Middle frontal gyrus (tissue), 1 donor: ENCODE measurements at regions not wholly inside any gene's neighbourhood (a gene's known extent, or its start where the extent isn't known, plus 50 kb on each side); places are given as distances from the start of the nearest gene placed in this dataset.
"Not testable (repeated sequence)": the region's sequence is repeated elsewhere in the genome, so short reads cannot be mapped to it uniquely, and the experiment has no call there.

Experiments
- DNase-seq: peaks from one replicate; pipeline ENCODE4 v3.0.0-alpha.2; 2015; ENCODE audit warnings: low spot score; ENCODE audit errors: extremely low spot score

DNA sequence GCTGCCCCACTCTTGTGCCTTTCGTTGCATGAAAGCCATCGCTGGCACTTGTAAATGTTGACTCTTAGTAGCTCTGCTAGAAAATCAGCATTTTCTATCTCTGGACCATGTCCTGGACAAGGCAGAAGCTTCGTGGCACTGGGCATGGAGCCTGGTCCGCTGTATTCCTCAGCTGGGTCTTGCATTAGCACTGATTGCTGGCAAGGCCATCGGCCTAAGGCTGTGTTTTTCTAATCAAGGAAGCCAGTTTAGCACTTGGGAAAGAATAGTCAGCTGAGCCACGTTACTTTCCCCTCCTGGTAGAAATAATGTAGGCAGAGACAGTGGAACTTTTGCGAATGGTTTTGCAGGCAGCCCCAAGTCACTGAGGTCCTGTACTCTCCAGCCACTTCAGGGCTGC is 180.2 kb upstream of the EOLA2 start:
- DNase-seq = no peak

DNA sequence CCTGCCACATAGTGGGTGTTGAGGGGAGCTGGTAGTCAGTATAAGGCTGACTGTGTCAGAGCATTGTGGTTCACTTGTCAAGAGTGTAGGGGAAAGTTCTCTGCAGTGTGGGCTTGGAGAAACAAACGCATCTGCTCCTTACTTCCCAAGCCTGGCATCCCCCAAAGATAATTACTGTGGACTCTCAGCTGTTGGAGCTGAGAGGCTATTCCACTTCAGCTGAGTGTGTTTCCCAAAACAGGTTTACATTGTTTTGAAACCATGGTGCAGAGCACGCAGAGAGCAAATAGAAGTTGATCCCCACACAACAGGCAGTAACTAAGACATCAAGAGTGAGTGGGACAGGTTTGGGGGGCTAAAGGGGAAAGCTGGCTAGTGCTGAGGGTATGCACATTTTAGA is 181.0 kb upstream of the EOLA2 start:
- DNase-seq = no peak

DNA sequence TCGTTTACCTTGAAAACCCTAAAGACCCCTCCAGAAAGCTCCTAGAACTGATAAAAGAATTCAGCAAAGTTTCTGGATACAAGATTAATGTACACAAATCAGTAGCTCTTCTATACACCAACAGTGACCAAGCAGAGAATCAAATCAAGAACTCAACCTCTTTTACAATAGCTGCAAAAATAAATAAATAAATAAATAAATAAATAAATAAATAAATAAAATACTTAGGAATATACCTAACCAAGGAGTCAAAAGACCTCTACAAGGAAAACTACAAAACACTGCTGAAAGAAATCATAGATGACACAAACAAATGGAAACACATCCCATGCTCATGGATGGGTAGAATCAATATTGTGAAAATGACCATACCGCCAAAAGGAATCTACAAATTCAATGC is 186.8 kb upstream of the EOLA2 start:
- not testable (repeated sequence) for DNase-seq

DNA sequence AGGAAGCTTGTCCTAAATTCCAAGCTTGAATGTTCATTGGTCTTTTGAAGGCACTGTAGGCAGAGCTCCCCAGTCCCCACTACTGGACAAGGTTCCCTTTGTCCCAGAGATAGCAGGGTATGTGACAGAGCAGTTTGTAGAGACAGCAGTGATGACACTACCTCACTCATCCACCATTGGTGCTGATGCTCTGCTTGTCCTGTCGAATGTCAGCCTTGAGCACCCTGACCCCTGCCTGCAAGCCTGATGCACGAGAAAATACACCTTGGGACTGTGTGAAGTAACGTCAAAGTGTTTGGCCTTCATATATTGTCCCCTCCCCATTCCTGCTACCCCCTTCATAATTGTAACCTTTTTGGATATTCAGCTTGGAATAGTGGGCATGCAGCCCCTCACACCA is 188.9 kb upstream of the EOLA2 start:
- DNase-seq = no peak

DNA sequence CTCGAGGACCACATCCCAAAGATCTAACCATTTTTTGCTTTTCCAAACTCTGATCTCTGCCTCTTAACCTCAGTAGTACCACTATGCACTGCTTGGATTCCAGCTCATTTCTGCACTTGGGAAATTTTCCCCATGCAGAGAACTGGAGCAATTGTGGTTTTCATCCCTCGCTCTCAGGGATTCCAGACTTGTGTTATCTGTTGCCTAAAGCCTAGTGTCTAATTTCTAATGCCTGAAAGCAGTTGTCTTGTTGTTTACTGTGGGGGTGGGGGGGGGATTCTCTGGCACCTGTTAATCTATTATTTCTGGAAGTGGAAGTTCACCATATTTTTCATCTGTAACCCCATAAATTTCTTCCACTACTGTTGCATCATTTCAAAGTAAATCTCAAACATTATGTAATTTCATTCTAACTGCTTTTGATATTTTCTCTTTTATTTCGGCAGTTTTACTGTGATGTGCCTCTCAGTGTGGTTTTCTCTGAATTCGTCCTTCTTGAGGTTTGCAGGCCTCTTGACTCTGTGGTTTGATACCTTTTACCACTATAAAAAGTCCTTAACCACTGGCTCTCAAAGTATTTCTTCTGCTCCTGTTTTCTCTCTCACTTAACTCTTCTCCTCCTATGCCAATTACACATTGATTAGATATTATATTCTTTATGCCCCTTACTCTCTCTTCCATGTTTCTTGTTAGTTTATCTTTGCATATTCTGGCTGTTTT is 205.6 kb upstream of the EOLA2 start:
- no peak for DNase-seq

DNA sequence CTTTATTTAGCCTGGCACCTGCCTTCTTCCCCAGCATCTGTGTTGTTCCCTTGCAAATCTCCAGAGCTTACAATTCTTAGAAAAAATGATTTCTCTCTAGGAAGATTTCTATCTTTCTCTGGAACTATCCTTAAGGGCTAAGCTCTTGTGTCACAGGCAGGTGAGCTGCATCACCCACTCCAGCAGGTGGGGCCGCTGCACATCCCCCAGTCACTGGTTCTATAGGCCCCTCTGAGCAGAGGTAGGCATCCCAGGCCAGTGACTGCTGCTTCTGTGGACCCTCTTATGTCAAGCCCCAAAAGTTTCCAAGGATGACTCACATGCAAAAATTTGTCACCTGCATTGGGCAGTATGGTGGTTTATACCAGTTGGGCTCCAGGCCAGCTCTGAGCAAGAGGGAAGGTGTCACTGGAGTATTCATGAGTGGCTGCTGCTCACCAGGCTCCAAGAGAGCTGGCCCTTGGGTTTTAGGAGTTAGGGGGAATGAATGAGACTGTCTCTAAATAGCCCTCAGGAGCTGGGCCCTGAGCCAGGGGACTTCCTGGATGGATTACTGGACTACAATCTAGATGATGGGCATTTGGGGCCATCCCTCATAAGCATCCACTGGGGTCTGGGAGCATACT is 208.1 kb upstream of the EOLA2 start:
- DNase-seq = no peak

DNA sequence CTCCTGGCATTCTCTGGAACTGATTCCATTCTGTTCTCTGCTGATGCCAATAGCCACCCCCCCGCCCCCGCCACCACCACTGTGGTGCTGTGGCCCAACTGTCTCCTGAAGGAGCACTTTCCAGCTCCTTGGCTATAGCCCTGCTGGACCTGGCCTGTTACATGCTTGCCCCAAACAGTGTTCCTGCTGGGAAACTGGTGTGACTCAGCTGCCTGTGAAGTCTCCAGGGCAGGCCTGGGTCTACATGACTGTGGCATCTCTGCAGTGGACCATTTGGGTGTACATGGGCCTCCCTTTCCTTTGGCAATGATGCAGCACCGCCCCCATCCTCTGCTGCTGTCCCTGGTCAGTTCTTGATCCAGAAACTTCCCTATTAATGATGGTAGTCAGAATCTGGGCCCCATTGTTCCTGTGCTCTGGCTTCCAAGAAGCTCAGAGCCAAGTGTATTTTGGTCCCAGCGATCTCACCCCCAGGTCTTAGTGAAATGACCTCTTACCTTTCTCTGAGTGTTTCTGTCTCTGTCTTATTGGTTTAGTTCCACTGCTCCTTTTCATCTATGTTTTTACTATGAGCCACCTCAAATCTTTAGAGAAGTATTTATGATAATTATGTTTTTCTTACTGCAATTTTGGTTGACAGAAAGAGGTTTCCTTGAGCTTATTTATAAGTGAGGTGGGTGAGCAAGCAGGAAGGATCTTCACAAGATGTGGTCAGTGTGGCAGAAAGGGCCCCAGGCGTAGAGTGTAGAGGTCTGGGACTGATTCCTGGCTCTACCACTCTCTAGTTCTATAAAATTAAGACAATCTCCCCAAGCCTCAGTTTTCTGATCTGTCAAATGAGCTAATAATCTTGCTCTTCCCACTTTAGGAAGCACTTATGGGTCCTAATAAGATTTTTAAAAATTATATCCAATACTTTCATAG is 210.7 kb upstream of the EOLA2 start:
- DNase-seq = no peak

DNA sequence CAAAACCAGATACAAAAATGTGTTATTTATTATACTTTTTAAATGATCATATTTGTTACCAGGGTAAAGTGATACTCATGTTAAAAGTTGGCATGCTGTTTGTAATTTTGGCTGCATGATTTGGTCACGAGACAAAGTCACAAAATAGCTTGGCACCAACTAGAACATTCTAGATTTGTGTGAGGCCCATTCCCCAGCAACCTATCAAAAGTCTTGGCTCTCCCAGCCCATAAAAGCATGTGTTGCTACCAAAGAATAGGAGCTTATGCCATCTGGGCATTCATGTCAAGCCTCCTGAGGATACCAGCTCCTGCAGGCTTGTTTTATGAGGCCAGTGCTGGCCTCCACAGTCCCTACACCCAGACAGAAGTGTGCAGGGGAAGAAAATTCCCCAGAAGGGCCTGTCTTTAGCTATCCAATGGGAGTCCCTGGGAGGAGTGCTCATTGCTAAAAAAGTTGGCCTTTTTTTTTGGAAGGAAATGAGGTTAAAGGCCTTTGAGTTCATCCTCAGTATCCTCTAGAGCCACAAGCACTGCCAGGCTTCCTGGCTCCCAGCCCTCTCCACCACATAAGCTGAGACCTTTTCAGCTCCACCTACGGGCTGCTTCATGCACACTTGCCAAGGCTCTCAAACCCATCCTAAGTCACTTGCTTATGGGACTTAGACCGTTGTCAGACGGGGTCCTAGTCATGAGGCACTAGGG is 211.9 kb upstream of the EOLA2 start:
- DNase-seq = no peak

DNA sequence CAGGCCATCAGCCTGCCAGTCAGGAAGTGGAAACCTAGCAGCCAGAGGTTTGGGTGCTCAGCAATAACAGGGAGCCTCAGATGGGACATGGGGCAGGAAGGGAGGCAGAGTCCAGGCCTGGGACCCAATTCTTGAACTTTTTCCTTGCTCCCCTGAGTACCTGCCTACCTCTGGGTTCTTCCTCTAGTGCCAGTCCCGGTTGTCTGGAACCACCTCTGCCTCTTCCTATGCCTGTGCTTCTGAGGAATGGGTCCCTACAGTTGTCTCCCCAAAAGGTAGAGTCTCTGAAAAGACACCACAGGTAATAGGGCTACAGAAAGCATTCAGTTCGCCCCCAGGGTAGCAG is 212.4 kb upstream of the MAMLD1 start:
- no peak for DNase-seq

DNA sequence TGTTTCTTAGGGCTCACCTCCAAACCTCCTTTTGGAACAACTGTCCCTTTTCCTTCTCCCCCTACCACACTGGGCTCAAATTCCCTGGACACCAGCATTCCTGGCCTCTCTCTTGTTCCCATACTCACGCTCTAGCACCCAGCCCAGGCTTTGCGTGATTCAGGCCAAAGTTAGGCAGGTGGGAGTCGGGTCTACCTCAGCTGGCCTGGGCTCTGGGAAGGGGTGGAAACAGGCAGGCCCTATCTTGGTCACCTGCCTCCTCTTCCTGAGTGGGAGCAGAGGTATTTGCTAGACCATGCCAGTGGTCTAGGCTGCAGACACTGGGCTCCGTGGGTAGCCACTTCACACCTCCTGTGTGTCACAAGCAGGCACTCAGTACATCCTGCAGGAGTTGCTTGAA is 211.1 kb upstream of the MAMLD1 start:
- DNase-seq = no peak

DNA sequence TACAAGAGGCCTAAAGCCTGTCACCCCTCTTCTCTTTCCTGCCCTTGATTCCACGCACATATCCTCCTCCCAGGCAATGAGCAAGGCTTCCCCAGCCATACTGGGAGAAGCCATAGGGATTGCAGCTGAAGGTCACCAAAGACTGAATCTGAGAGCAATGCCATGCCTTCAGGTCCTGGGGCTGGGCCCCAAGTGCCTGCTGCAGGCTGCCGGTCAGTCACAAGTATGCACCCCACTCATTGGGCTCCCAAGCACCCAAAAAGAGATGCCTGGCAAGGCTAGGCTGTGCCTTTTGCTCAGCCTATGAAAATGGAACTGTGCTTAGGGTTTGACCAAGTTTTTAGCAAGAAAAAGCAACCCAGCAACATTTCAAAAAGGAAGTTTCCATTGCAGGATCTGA is 210.6 kb upstream of the MAMLD1 start:
- DNase-seq = no peak

DNA sequence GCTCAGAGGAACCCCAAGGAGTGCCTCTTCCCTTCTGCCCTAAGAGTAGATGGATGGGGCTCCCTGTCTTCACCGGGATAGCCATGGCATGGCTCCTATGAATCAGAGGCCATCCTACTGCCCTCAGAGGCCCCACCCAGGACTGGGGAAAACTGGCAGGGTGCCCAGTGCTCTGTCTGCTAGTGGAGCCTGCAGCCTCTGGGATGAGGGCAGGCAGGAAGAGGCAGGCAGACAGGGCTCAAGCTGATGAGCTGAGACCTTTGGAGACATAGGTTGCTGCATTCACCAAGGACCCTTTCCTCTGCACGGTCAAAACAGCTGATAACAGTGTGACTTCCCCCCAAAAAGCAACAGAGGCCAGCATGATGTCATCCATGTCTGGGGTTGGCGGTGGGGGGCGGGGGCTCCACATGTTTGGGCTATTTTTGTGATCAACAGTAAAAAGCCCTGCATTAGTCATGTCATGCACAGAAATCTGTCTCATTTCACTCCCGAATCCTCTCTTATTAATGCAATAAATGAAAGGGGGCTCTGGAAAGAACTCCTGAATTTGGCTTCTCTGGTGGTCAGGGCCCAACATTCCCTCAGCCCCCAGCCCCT is 207.6 kb upstream of the MAMLD1 start:
- no peak for DNase-seq

DNA sequence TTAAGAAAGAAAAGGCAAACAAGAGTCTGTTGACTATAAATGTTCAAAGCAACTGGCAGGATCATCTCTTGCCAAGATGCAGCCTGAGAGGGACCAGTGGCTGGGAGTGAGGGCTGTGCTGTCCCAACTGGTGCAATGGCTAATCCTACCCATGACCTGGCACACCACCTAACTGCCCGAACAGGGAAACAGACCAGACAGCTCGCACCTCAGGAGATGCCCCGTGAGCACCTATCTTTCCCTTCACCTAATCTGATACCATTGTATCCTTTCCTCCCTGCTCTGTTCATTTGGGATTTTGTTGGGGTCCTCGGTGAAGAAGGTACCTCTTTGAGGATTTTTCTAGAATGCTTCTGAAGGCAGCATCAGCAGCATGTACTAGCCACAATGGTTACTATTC is 206.5 kb upstream of the MAMLD1 start:
- DNase-seq = no peak

DNA sequence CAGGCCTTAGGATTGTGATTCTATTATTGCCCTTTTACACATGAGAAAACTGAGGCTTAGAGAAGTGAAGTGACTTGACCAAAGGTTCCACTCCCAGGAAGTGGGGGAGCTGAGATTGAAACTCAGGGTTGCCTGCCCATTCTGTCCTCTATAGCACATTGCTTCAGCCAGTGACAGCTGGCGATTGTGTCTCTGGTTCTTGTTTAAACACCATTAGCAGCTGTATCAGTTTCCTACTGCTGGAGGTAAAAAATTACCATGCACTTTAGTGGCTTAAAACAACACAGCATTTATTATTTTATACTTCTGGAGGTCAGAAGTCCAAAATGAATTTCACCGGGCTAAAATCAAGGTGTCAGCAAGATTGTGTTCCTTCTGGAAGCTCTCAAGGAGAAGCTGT is 205.8 kb upstream of the MAMLD1 start:
- no peak for DNase-seq

DNA sequence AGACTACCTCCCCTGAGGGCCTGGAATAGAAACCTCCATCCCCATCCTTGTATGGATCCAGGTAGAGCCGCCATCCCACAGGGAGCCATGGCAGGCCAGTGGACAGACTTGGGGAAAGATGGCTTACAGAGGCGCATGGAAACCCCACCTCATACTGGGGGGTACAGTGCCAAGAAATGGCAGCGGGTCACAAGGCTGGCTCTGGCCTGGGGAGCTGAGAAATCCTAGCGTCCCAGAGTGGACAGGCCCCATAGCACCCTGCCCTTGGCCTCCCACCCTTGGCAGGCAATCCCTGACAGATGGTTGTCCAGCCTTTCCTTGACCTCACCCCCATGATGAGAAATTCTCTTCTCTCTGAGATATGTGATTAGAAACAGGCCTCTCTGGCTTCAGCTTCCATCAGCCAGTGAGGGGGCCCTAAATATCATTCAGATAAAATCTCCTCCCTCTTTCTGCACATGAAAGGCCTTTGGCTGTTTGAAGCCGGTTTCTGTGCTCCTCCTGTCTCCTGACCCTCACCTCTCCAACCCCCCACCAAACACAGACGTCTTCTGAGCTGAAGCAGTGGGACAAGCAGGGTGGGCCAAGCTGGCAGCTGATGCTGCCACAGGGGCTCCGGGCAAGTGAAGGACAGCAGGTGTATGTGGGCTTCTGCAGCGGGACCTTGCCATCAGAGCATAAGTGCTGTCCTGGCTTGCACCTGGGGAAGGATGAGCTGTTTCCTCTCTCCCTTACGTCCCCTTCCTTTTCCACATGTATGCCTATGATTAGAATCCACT is 204.4 kb upstream of the MAMLD1 start:
- no peak for DNase-seq

DNA sequence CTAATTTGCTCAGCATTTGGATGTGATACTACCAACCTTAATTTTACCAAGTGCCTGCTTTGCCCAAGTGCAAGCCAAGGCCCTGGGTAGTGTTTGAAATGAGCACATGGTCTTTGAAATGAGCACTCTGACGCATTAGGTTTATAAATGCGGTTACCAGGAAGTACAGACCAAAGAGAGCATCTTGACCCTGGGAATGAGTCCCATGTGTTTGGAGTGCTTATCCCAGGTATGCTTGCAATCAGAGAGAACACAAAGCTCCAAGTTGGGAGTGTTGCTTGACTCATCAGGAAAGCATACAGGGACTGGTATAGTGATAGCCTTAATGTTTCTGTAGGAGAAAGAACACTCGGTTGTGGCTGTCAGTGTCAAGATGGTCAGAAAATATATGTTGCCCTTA is 203.6 kb upstream of the MAMLD1 start:
- no peak for DNase-seq

DNA sequence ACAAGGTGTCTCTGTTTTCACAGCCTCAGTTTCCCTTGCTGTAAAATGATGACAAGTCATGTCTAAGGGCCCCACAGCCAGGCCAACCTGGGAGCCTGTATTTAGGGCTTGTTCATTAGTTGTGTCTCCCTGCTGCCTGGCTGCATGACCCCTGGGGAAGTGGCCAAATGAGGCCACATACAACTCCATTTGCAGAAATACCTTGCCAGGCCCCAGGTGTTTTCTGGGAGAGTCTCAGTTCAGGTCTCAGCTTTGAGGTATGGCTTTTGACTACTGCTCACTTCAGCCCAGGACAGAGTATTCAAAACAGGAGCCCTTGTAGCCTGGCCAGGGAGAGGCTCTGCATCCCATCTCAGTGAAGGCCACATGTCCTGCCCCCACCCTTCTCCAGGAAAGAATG is 202.5 kb upstream of the MAMLD1 start:
- no peak for DNase-seq

DNA sequence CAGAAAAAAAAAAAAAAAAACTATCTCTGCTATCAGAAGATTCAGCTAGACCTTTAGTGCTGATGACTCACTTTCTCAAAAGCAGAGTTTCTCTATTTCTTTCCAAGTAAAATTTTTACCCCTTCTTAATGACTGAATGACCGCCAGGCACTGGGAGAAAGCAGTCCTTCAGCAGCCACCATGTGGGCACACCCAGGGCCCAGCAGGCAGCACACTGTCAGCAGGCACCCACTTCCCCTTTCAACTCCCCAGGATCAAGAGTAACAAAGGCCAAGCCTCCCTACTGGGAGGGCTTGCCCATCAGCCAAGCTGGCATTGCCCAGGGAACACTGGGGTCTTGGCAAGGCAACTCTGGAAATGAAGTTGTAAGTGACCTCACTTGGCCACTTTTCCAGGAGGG is 201.9 kb upstream of the MAMLD1 start:
- no peak for DNase-seq

DNA sequence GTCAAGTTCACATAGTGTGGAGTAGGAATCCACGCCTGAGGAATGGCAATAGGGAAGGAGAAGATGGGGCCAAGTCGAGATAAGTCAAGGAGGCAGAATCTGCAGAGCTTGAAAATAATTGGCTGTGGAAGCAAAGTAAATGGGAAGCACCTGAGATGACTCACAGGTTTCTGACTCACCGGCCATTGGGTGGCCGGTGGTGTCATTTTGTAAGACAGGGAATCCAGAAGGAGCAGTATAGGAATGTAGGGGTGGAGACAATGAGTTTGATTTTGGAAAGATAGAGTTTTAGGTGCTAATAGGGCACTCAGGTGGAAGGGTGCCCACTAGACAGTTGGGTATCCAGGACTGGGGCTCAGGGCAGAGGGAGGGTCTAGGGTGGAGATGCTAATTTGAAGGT is 201.0 kb upstream of the MAMLD1 start:
- DNase-seq = no peak

DNA sequence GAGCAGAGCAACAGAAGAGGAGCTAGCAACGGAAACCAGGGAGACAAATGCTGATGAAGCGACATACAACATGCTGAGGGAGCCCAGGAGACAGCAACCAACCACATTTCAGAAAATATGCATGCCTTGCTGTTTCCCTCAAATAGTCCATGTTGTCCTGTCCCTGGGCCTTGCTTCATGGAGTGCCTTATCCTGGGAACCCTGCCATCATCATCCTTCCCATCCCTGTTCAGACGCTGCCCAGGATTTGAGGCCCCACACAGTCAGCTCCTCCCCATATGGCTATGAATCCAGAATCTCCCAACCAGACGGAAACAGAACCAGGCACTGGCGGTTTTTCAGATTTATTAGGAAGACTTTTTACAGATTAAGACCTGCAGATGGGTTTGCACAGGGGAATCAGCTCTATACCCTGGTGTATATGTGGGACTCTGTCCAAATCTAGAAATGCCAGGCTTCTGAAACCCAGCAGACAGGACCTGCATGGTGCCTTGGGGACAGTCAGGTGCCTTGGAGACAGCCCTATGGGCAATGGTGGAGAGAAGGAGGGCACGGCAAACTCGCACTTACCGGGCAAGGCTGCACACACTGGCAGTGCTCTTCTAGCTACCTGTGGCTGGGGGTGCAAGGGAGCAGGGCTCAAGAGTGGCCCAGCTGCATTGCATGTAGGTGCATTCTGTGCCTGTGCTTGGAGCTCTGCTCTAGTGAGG is 199.7 kb upstream of the MAMLD1 start:
- DNase-seq = no peak
